ENCODE measurements at regions not wholly inside any gene's neighbourhood (a gene's known extent, or its start where the extent isn't known, plus 50 kb on each side); places are given as distances from the start of the nearest gene placed in this dataset.

DNA sequence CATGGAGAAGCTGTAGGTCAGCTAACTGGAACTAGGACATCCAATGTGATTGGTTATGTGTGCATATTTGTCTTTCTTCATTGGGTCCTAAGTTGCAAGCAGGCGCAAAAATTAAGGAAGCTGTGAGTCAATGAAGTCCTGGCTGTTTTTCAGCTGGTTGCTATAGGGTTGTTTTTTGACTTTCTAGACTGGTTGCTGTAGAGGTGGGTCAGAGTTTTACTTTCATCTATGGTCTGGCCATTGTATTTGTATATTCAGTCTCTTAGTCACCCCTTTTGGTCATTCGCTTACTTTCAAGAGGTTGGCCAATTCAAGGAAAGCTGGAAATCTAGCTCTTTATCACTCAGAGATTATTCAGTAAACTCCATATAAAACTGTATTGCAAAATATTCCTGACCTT is 62.0 kb upstream of the AMZ2 start:
- no peak for DNase-seq

DNA sequence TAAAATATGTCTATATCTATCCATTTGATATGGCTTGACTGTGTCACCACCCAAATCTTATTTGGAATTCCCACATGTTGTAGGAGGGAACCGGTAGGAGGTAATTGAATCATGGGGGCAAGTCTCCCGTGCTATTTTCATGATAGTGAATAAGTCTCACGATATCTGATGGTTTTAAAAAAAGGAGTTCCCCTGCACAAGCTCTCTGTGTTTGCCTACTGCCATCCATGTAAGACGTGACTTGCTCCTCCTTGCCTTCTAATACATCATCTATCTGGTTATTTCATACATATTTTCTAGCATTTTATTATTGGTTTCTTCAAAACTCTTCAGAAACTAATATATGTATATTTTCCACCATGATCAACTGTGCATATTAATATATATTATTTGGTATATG is 57.3 kb upstream of the AMZ2 start:
- DNase-seq: no peak

DNA sequence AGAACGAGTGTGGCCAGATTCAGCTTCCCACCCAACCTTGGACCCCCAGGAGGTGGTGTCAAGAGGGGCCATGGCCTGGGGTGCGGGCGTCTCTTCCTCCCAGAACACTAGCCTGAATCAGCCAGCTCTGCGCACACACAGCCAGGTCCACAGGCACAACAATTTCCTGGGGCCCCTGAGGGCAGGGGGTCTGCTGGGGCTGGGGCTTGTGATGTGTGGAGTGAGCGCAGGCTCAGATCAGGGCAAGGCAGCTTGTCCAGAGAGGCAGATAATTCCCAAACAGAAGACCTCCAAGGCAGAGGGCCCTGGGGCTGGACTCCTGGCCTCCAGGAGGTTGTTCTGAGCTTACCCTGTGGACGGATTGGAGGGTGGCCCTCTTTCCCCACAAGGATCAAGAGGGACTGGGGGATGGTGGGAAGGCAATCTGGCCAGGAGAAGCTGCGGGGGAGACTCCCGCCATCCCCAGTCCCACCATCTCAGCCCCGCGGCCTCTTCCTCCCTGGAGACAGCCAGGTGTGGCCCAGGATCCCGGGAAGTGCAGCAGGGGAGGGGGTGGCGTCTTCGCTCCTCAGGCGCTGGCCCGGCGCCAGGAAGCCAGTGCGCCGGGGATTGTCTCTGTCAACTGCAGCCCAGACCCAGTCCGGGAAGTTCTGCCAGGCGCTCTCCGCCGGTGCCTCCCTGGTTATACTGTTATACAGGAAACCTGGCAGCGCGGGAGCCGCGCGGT is 52.0 kb upstream of the AMZ2 start:
- no peak for DNase-seq

DNA sequence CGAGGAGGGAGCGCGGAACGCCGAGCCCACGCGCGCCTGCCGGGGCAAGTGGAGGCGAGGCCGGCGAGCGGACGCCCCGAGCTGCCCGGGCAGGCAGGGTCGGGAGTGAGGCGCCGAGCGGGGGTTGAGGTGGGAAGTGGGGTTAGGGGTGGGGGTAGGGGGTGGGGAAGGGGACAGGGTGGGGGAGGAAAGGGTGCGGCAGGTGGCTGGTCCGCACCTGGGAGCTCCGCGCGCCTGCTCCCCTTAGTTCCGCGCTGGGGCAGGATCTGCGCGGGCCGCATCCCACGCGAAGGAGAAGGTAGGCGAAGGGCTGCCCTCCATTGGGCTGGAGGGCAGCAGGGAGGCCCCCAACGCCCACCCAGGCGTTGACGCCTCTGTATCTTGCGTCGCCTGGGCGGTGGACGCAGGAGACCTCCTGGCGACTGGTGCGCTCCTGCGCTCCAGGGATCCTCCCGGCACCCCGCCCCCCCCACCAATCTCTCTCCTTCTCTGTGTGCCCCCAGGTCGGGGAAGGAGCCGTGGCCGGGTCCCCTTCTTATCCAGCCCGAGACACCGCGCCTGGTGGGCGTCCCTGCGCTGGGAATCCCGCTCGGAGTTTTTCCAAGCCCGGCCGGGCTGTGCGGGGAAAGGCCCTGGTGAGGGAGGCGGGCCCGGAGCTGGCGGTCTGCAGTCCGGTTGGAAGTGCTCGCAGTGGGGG is 51.3 kb upstream of the AMZ2 start:
- DNase-seq: no peak

DNA sequence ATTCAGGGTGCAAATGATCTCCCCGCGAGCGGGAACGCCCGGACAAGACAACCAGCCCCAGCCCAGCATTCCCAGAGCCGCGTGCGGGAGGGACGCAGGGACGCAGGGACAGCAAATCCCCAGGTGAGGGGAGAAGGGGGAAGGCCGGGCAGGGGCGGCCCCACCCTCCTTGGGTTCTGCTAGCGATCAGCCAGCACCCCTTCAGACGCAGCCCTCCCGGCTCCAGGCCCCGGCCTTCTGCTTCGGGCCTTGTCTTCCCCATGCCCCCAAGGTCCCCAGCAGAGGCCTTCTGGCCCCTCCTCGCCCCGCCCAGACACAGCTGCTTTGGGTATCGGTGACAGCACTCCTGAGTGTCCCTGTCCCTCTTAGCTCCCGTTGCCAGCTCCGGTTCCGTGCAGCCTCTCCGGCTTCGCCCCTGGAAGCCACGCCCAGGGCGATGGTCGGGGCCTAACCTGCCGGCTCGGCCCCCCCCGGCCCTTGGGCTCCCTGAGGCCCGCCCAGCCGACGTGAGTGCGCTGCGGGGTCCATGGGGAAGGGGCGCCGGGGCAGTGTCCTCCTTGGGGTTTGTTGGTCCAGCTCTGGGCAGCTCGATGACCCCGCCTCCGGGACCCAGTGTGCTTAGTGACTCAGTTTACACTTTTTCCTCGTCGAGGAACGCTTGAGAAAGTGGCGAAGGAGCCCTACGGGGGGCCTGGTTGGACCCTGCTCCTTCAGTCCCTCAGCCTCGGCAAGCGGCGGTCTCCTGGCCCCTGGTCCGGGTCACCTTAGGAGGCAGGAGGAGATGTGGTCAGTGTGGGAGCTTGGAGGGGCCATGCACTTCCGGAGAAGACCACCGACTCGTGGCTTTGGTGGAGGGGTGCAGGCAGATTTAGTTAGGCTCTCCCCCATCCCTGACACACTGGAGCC is 50.5 kb upstream of the AMZ2 start:
- no peak for DNase-seq

DNA sequence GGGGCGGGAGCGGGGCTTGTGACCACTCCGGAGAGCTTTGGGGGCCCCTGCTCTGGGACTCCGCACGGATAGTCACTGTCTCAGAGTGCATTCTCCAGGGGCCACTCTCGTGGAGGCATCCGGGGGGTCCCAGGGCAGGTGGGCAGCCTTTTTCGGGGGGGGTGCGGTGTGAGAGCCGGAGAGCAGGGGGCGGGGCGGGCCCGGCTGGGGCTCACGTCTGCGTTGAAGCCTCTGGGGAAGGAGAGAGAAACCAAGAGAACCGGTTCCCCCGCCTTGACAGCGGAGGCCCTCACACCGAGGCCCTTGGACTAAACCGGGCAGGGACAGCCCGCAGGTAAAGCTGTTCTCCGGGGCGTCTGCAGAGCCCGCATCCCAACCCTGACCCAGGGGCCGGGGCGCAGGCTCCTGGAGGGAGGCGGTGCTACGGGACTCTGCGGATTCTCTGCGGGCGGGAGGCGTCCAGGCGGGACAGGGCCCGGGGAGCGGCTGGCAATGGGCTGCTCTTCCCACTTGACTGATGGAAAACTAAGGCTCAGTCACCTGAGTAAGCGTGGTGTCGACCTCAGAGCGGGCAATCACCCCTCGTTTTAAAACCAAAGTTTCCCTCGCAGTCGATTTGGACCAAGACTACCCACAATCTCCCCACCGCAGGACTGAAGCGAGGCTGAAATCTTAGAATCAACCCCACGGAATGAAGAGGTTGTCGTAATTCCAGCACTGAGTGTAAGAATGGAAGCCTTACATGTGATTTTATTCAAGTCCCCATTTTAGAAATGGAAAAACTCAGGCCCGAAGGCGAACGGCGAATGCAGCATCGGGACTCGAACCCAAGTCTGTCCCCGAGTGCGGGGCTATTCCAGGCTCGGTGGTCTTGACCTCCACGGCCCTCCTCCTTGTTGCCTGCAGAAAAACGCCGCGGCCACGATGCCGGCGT is 49.6 kb upstream of the AMZ2 start:
- DNase-seq: no peak
